Liver (tissue), 3 donors: ENCODE measurements at regions not wholly inside any gene's neighbourhood (a gene's known extent, or its start where the extent isn't known, plus 50 kb on each side); places are given as distances from the start of the nearest gene placed in this dataset.

Experiments
- TAF1 ChIP-seq: conservative IDR thresholded peaks from 2 replicates; pipeline ENCODE4 v1.6.1; 2016; ENCODE audit warnings: antibody characterized with exemption, mild to moderate bottlenecking
- TF ChIP-seq, protein P1 (sequence below): IDR thresholded peaks from 2 replicates; pipeline ENCODE4 v1.6.1; 2016; ENCODE audit warnings: antibody characterized with exemption
- TF ChIP-seq, protein P2 (sequence below): IDR thresholded peaks from 2 replicates; pipeline ENCODE4 v1.6.1; 2016; ENCODE audit warnings: antibody characterized with exemption, mild to moderate bottlenecking
- TF ChIP-seq, protein P3 (sequence below): fragments of 150-350 bp; IDR thresholded peaks from 2 replicates; pipeline ENCODE4 v1.5.1; 2017; ENCODE audit warnings: improper control_type of control experiment, low read depth, low read length; ENCODE audit not compliant: missing input control
- donor health status: healthy.
- donor health status: healthy.

DNA sequence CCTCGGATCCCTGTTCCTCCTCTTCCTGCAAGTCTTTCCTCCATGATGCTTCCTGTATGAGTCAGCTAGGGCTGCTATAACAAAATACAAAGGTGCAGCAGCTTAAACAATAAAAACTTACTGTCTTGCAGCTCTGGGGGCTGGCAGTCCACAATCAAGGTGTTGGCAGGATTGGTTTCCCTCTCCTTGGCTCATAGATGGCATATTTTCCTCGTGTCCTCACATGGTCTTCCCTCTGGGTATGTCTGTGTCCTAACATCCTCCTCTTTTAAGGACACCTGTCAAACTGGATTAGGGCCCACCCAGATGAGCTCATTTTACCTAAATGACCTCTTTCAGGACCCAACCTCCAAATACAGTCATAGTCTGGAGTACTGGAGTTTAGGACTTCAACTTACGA lies 117.5 kb downstream of the MED10 start:
- TF ChIP-seq, protein P1, sequence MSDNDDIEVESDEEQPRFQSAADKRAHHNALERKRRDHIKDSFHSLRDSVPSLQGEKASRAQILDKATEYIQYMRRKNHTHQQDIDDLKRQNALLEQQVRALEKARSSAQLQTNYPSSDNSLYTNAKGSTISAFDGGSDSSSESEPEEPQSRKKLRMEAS: no peak
- TF ChIP-seq, protein P2, sequence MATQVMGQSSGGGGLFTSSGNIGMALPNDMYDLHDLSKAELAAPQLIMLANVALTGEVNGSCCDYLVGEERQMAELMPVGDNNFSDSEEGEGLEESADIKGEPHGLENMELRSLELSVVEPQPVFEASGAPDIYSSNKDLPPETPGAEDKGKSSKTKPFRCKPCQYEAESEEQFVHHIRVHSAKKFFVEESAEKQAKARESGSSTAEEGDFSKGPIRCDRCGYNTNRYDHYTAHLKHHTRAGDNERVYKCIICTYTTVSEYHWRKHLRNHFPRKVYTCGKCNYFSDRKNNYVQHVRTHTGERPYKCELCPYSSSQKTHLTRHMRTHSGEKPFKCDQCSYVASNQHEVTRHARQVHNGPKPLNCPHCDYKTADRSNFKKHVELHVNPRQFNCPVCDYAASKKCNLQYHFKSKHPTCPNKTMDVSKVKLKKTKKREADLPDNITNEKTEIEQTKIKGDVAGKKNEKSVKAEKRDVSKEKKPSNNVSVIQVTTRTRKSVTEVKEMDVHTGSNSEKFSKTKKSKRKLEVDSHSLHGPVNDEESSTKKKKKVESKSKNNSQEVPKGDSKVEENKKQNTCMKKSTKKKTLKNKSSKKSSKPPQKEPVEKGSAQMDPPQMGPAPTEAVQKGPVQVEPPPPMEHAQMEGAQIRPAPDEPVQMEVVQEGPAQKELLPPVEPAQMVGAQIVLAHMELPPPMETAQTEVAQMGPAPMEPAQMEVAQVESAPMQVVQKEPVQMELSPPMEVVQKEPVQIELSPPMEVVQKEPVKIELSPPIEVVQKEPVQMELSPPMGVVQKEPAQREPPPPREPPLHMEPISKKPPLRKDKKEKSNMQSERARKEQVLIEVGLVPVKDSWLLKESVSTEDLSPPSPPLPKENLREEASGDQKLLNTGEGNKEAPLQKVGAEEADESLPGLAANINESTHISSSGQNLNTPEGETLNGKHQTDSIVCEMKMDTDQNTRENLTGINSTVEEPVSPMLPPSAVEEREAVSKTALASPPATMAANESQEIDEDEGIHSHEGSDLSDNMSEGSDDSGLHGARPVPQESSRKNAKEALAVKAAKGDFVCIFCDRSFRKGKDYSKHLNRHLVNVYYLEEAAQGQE: no peak
- TF ChIP-seq TAF1: no peak
- TF ChIP-seq, protein P3, sequence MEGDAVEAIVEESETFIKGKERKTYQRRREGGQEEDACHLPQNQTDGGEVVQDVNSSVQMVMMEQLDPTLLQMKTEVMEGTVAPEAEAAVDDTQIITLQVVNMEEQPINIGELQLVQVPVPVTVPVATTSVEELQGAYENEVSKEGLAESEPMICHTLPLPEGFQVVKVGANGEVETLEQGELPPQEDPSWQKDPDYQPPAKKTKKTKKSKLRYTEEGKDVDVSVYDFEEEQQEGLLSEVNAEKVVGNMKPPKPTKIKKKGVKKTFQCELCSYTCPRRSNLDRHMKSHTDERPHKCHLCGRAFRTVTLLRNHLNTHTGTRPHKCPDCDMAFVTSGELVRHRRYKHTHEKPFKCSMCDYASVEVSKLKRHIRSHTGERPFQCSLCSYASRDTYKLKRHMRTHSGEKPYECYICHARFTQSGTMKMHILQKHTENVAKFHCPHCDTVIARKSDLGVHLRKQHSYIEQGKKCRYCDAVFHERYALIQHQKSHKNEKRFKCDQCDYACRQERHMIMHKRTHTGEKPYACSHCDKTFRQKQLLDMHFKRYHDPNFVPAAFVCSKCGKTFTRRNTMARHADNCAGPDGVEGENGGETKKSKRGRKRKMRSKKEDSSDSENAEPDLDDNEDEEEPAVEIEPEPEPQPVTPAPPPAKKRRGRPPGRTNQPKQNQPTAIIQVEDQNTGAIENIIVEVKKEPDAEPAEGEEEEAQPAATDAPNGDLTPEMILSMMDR: no peak
